Liver (tissue), 3 donors: ENCODE measurements at regions not wholly inside any gene's neighbourhood (a gene's known extent, or its start where the extent isn't known, plus 50 kb on each side); places are given as distances from the start of the nearest gene placed in this dataset.

Source experiments
- ATF3 ChIP-seq: IDR thresholded peaks from 2 replicates; pipeline ENCODE4 v1.6.1; 2016; ENCODE audit warnings: antibody characterized with exemption
- CTCF ChIP-seq: fragments of 150-350 bp; IDR thresholded peaks from 2 replicates; pipeline ENCODE4 v1.5.1; 2017; ENCODE audit warnings: improper control_type of control experiment, low read depth, low read length; ENCODE audit not compliant: missing input control
- EGR1 ChIP-seq, 2 donors: IDR thresholded peaks; 2 replicates each; pipeline ENCODE4 v1.6.1; 2016 to 2018; ENCODE audit warnings: antibody characterized with exemption in 2 of 2, low read depth in 2 of 2
- GABPA ChIP-seq, 2 donors: IDR thresholded peaks in 1 of 2; conservative IDR thresholded peaks in 1 of 2; 2 replicates each; pipeline ENCODE4 v1.6.1; 2016; ENCODE audit warnings: antibody characterized with exemption in 2 of 2, mild to moderate bottlenecking in 1 of 2, moderate library complexity in 1 of 2
- JUND ChIP-seq, 2 donors: IDR thresholded peaks; 2 replicates each; pipeline ENCODE4 v1.6.1; 2016; ENCODE audit warnings: antibody characterized with exemption in 2 of 2
- MAX ChIP-seq: IDR thresholded peaks from 2 replicates; pipeline ENCODE4 v1.6.1; 2016; ENCODE audit warnings: antibody characterized with exemption
- RAD21 ChIP-seq, 2 donors: IDR thresholded peaks; 2 replicates each; pipeline ENCODE4 v1.6.1; 2016; ENCODE audit warnings: antibody characterized with exemption in 2 of 2, mild to moderate bottlenecking in 2 of 2
- RXRA ChIP-seq, 2 donors: IDR thresholded peaks; 2 replicates each; pipeline ENCODE4 v1.6.1; 2017 to 2018; ENCODE audit warnings: antibody characterized with exemption in 2 of 2, mild to moderate bottlenecking in 1 of 2
- SP1 ChIP-seq: IDR thresholded peaks from 2 replicates; pipeline ENCODE4 v1.6.1; 2018; ENCODE audit warnings: antibody characterized with exemption, mild to moderate bottlenecking
- TAF1 ChIP-seq: conservative IDR thresholded peaks from 2 replicates; pipeline ENCODE4 v1.6.1; 2016; ENCODE audit warnings: antibody characterized with exemption, mild to moderate bottlenecking
- YY1 ChIP-seq: IDR thresholded peaks from 2 replicates; pipeline ENCODE4 v1.6.1; 2016; ENCODE audit warnings: antibody characterized with exemption, mild to moderate bottlenecking
- TF ChIP-seq, protein P1 (sequence below): IDR thresholded peaks from 2 replicates; pipeline ENCODE4 v1.6.1; 2016; ENCODE audit warnings: antibody characterized with exemption, mild to moderate bottlenecking
- donor health status: healthy.
- donor health status: healthy.

- TF ChIP-seq CTCF (no peak), ATF3 (no peak), GABPA (IDR thresholded peaks at IDR 0.05 in 1 of 2, conservative IDR thresholded peaks at IDR 0.05 in 1 of 2) (no peak), RAD21 (IDR thresholded peaks at IDR 0.05) (no peak), TAF1 (no peak), YY1 (no peak), JUND (IDR thresholded peaks at IDR 0.05) (no peak), RXRA (IDR thresholded peaks at IDR 0.05) (no peak), EGR1 (IDR thresholded peaks at IDR 0.05; ENCODE audit: low read depth in 2 of 2) (no peak), MAX (no peak), SP1 (no peak)
- TF ChIP-seq, protein P1, sequence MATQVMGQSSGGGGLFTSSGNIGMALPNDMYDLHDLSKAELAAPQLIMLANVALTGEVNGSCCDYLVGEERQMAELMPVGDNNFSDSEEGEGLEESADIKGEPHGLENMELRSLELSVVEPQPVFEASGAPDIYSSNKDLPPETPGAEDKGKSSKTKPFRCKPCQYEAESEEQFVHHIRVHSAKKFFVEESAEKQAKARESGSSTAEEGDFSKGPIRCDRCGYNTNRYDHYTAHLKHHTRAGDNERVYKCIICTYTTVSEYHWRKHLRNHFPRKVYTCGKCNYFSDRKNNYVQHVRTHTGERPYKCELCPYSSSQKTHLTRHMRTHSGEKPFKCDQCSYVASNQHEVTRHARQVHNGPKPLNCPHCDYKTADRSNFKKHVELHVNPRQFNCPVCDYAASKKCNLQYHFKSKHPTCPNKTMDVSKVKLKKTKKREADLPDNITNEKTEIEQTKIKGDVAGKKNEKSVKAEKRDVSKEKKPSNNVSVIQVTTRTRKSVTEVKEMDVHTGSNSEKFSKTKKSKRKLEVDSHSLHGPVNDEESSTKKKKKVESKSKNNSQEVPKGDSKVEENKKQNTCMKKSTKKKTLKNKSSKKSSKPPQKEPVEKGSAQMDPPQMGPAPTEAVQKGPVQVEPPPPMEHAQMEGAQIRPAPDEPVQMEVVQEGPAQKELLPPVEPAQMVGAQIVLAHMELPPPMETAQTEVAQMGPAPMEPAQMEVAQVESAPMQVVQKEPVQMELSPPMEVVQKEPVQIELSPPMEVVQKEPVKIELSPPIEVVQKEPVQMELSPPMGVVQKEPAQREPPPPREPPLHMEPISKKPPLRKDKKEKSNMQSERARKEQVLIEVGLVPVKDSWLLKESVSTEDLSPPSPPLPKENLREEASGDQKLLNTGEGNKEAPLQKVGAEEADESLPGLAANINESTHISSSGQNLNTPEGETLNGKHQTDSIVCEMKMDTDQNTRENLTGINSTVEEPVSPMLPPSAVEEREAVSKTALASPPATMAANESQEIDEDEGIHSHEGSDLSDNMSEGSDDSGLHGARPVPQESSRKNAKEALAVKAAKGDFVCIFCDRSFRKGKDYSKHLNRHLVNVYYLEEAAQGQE = no peak
Observed at GRCh38 chr12:112611908-112612307, 179.6 kb upstream of the RPH3A start.
